ENCODE measurements at regions not wholly inside any gene's neighbourhood (a gene's known extent, or its start where the extent isn't known, plus 50 kb on each side); places are given as distances from the start of the nearest gene placed in this dataset.

- TF ChIP-seq CTCF (IDR thresholded peaks at IDR 0.05) (no peak), POLR2A (IDR thresholded peaks at IDR 0.05) (no peak)
Observed at GRCh38 chr12:118526255-118527095, 150.1 kb downstream of the SUDS3 start.
